ENCODE measurements at regions not wholly inside any gene's neighbourhood (a gene's known extent, or its start where the extent isn't known, plus 50 kb on each side); places are given as distances from the start of the nearest gene placed in this dataset.
"Not testable (repeated sequence)": the region's sequence is repeated elsewhere in the genome, so short reads cannot be mapped to it uniquely, and the experiment has no call there.

GRCh38 chr4:132085105-132085504, 1064.0 kb upstream of the PCDH10 start:
- DNase-seq (ENCODE audit: low spot score), result no peak

- DNase-seq (ENCODE audit: low spot score), result no peak
Observed at GRCh38 chr4:132094017-132094416, 1055.1 kb upstream of the PCDH10 start.

- DNase-seq (ENCODE audit: low spot score), result no peak
Observed at GRCh38 chr4:132097041-132097440, 1052.1 kb upstream of the PCDH10 start.

GRCh38 chr4:132101526-132101925, 1047.6 kb upstream of the PCDH10 start:
- DNase-seq (ENCODE audit: low spot score), result no peak

GRCh38 chr4:132108784-132109183, 1040.3 kb upstream of the PCDH10 start:
- no peak for DNase-seq (ENCODE audit: low spot score)

GRCh38 chr4:132114885-132115284, 1034.2 kb upstream of the PCDH10 start:
- no peak for DNase-seq (ENCODE audit: low spot score)

- DNase-seq (ENCODE audit: low spot score), result not testable (repeated sequence)
Observed at GRCh38 chr4:132122741-132123140, 1026.4 kb upstream of the PCDH10 start.

- DNase-seq (ENCODE audit: low spot score), result no peak
Observed at GRCh38 chr4:132123870-132124623, 1025.0 kb upstream of the PCDH10 start.

- no peak for DNase-seq (ENCODE audit: low spot score)
Observed at GRCh38 chr4:132124624-132124974, 1024.5 kb upstream of the PCDH10 start.

GRCh38 chr4:132125131-132125530, 1024.0 kb upstream of the PCDH10 start:
- no peak for DNase-seq (ENCODE audit: low spot score)

- no peak for DNase-seq (ENCODE audit: low spot score)
Observed at GRCh38 chr4:132132433-132132832, 1016.7 kb upstream of the PCDH10 start.

GRCh38 chr4:132169660-132170059, 979.4 kb upstream of the PCDH10 start:
- DNase-seq (ENCODE audit: low spot score), result no peak

- DNase-seq (ENCODE audit: low spot score), result no peak
Observed at GRCh38 chr4:132180020-132180427, 969.1 kb upstream of the PCDH10 start.

GRCh38 chr4:132195176-132195575, 953.9 kb upstream of the PCDH10 start:
- no peak for DNase-seq (ENCODE audit: low spot score)

- DNase-seq (ENCODE audit: low spot score), result no peak
Observed at GRCh38 chr4:132203618-132204017, 945.5 kb upstream of the PCDH10 start.

- no peak for DNase-seq (ENCODE audit: low spot score)
Observed at GRCh38 chr4:132214519-132214918, 934.6 kb upstream of the PCDH10 start.

- no peak for DNase-seq (ENCODE audit: low spot score)
Observed at GRCh38 chr4:132218406-132218805, 930.7 kb upstream of the PCDH10 start.

GRCh38 chr4:132227151-132227856, 921.8 kb upstream of the PCDH10 start:
- no peak for DNase-seq (ENCODE audit: low spot score)

GRCh38 chr4:132227857-132228165, 921.3 kb upstream of the PCDH10 start:
- DNase-seq (ENCODE audit: low spot score), result not testable (repeated sequence)

- no peak for DNase-seq (ENCODE audit: low spot score)
Observed at GRCh38 chr4:132228676-132229075, 920.4 kb upstream of the PCDH10 start.

- DNase-seq (ENCODE audit: low spot score), result no peak
Observed at GRCh38 chr4:132230025-132230424, 919.1 kb upstream of the PCDH10 start.

GRCh38 chr4:132238697-132239096, 910.4 kb upstream of the PCDH10 start:
- DNase-seq (ENCODE audit: low spot score), result no peak

GRCh38 chr4:132240081-132240480, 909.0 kb upstream of the PCDH10 start:
- no peak for DNase-seq (ENCODE audit: low spot score)

Measured in mesenteric fat pad (tissue), 1 donor.